ENCODE measurements at regions not wholly inside any gene's neighbourhood (a gene's known extent, or its start where the extent isn't known, plus 50 kb on each side); places are given as distances from the start of the nearest gene placed in this dataset.

DNA sequence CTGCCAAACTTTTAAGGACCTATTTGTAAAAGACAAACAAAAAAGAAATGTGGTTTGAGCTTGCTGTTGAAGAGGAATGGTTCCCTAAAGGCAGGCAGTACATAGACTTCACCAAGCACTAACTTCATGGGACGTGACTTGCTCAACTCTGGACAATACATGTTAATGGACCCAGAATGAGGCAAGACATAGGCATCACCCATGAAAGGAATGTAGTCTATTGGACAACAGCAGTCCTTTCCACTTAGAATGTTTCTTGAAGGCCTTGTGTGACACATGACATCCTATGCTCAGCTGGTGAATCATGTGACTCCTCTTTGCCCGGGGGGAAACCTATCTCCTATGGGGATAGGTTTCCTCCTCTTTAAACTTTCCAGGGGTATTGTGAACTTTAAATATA, 246.4 kb upstream of the BLID start:
- Histone ChIP-seq H3K27ac (no peak overlapping the region), H3K4me3 (no peak overlapping the region)
- no peak for TF ChIP-seq CTCF (IDR thresholded peaks at IDR 0.05)
- no peak for DNase-seq (ENCODE audit: low spot score)

- H3K27ac ChIP-seq = no peak overlapping the region
- no peak overlapping the region for H3K4me3 ChIP-seq
- DNase-seq (ENCODE audit: low spot score) = no peak
- no peak for TF ChIP-seq CTCF (IDR thresholded peaks at IDR 0.05)
Observed at GRCh38 chr11:122360875-122361274, 244.9 kb upstream of the BLID start.

GRCh38 chr11:122359081-122359571, 243.1 kb upstream of the BLID start:
- no peak overlapping the region for H3K27ac ChIP-seq
- no peak for DNase-seq (ENCODE audit: low spot score)
- no peak for TF ChIP-seq CTCF (IDR thresholded peaks at IDR 0.05)
- no peak overlapping the region for H3K4me3 ChIP-seq

GRCh38 chr11:122358292-122358691, 242.3 kb upstream of the BLID start:
- no peak for TF ChIP-seq CTCF (IDR thresholded peaks at IDR 0.05)
- no peak for DNase-seq (ENCODE audit: low spot score)
- no peak overlapping the region for H3K27ac ChIP-seq
- H3K4me3 ChIP-seq = no peak overlapping the region

DNA sequence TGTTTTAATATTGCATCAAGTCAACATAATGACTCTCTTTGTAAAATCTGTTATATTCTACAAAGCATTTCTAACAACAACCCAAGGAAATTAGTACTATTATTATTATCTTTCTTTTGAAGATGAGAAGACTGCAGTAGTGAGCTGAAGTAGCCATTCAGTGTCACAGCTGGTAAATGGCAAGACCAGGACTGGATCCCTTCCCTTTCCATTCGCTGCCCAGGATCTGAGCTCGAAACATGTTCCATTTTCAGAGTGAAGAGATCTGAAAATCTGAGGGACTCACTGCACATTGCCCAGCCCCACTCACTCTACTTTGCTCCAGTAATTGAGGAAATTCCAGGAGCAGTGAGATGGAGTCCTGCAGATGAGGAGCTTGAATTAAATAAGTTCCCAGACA, 240.0 kb upstream of the BLID start:
- TF ChIP-seq CTCF (IDR thresholded peaks at IDR 0.05) = no peak
- DNase-seq (ENCODE audit: low spot score) = no peak
- no peak overlapping the region for H3K27ac ChIP-seq
- no peak overlapping the region for H3K4me3 ChIP-seq

- no peak for TF ChIP-seq CTCF (IDR thresholded peaks at IDR 0.05)
- DNase-seq (ENCODE audit: low spot score) = no peak
- Histone ChIP-seq H3K4me3 (peak overlapping the region; percentile 25), H3K27ac (peak overlapping the region; percentile 33 to 62)
Observed at GRCh38 chr11:122354025-122354697, 238.1 kb upstream of the BLID start.

- peak overlapping the region; percentile 25 for H3K4me3 ChIP-seq
- no peak for TF ChIP-seq CTCF (IDR thresholded peaks at IDR 0.05)
- H3K27ac ChIP-seq = peak overlapping the region in 1 of 2 donors; percentile 62
- no peak for DNase-seq (ENCODE audit: low spot score)
Observed at GRCh38 chr11:122353561-122353960, 237.5 kb upstream of the BLID start.
